ENCODE measurements at regions not wholly inside any gene's neighbourhood (a gene's known extent, or its start where the extent isn't known, plus 50 kb on each side); places are given as distances from the start of the nearest gene placed in this dataset.

- no peak for DNase-seq (ENCODE audit: low spot score)
Observed at GRCh38 chr2:9681427-9681817, 50.6 kb upstream of the YWHAQ start.

- no peak for DNase-seq (ENCODE audit: low spot score)
Observed at GRCh38 chr2:9685637-9686036, 54.8 kb upstream of the YWHAQ start.

DNA sequence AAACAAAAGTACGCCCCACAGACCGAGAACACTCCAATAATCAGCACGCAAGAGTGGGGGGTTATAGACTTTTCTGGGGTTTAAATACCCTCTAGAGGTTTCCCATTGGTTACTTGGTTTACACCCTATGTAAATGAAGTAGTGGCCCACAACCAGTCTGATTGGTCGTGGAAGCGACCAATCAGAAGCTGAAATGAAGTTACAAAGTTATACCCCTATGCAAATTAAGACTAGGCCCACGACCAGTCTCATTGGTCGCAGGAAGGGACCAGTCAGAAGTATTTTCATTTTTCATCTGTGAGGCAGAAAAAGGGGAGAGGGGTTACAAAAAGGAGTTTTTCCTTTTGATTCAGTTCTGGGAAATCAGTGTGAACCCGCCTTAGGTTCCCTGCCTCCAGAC, 55.3 kb upstream of the YWHAQ start:
- no peak for DNase-seq (ENCODE audit: low spot score)

DNA sequence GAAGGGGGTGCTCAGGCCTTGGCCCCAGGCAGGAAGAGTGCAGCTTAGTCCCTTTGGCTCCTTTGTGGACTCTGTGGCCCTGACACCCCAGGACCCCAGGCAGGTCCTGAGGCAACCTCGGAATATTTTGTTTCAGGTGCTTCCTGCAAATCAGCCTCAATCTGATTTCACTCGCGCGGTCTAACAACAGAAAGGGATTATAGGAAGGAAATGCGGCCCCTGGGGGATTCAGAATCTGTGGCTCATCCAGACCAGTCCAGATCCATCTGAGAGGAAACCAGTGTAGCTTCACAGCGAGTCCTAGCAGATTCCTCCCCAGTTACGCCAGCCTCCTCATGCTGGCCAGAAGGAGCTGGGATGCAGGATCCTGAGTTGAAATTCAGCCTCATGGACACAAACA, 59.5 kb upstream of the YWHAQ start:
- no peak for DNase-seq (ENCODE audit: low spot score)

- no peak for DNase-seq (ENCODE audit: low spot score)
Observed at GRCh38 chr2:9690716-9691498, 60.1 kb upstream of the YWHAQ start.

- no peak for DNase-seq (ENCODE audit: low spot score)
Observed at GRCh38 chr2:9692456-9693195, 61.8 kb upstream of the YWHAQ start.

DNA sequence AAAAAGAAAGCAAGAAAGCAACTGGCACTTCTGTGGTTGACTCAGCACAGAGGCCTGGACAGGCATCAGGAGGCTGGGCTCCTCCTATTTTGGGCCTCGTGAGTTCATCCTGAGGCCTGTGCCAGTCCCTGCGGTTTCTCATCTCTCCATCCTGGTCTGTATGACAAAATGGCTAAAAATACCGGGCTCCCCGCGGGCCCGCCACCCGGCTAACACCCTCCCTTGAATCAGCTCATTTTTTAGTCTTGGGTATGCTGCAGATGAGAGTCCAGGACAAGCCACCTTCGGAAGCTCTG, 62.3 kb upstream of the YWHAQ start:
- no peak for DNase-seq (ENCODE audit: low spot score)

- no peak for DNase-seq (ENCODE audit: low spot score)
Observed at GRCh38 chr2:9693646-9694045, 62.8 kb upstream of the YWHAQ start.

DNA sequence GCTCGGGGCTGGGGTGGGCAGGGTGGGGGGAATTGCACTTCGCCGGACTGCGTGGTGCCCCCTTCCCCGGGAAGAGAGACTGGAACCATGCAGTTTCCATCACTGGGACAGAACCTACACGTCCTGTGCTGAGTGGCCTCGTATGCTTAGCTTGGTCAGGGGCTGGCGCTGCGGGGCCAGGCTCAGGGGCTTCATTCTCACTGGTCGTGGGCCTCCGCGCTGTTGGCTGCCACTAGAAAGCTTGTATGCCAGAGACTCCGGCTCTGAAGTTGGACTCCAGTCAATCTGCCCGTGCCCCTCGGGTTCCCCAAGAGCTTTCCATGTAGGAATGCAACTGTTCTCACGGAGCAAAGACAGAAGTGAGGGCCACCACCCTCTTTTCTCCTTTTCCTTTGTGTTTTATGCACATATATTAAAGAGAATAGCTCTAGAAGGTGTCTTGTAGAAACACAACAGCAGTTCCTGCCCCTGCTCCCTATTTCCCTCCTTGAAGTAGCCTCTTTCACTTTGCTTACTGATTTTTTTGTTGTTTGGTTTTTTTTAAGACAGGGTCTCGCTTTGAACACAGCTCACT, 64.0 kb upstream of the YWHAQ start:
- no peak for DNase-seq (ENCODE audit: low spot score)

- no peak for DNase-seq (ENCODE audit: low spot score)
Observed at GRCh38 chr2:9695941-9696340, 65.1 kb upstream of the YWHAQ start.

DNA sequence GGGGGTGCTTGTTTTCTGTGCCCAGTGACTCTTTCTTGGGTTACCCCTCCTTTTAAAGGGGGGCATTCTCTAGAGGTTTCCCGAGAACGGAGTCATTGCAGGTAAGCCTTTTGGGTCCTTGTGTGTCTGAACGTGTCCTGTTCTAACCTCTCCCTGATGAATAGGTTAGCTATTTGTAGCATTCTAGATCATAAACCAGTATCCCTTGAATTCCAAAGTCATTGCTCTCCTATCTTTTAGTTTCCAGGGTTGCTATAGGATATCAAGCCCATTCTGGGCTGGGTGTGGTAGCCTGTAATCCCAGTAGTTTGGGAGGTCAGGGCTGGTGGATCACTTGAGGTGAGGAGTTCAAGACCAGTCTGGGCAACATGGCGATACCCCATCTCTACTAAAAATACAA, 65.9 kb upstream of the YWHAQ start:
- DNase-seq (ENCODE audit: low spot score) = no peak

GRCh38 chr2:9697909-9698308, 67.1 kb upstream of the YWHAQ start:
- no peak for DNase-seq (ENCODE audit: low spot score)

DNA sequence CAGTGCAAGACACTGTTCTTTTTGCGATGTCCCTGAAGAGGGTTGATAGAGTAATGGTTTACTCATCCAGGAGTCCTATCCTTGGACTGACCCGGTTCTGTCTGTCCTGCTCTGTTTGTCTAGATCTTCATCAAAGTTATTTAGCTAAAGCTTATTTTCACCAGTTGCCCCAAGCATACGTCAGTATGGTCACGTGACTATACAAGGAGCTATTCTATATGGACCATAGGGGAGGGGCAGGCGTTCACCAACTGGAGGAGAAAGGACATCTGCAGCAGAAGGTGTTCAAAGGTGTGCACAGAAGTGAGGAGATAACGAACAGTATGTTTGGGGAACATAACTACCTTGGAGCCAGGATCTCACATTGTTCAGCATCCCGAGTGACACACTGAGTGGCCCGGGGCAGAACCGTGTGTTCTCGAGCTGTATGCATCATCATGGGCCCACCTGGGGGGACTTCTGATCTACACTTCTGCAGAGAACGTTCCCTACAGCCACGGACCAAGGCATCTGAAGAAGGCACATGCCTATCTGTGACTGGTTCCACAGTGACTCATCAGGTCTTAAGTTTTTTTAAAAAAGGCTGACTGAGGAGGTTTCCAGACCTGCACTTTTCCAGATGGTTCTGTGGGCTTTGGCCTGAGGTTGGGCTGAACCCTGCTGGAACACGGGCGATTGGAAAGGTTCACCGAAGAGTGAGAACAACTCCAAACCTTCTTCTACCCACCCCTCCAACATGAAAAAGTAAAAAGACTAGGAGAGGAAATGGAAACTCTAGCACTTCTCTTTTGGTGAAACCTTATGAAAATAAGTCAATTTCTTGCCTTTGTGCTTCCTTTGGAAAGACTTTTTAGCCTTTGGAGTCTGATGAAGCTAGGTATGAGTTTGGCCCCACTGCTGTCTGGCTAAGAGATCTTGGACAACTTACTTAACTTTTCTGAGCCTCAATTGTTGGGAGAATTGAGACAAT, 68.6 kb upstream of the YWHAQ start:
- DNase-seq (ENCODE audit: low spot score) = no peak

DNA sequence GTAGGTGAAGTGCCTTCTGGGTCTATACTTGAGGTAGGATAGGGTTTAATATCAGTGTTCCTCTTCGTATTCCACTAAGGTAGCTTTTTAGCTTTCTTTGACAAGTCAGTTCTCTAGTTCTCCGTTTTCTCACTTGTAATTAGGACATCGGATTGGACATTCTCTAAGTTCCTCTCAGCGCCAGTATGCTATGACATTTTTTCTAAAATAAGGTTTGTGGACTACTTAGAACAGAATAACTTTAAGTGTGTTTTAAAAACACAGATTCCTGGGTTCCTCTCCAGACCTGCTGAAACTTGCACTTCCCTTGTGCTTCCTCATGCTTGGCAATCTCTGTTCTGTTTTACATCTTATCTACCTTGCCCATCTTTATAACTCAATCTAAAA, 69.3 kb upstream of the YWHAQ start:
- DNase-seq (ENCODE audit: low spot score) = no peak

DNA sequence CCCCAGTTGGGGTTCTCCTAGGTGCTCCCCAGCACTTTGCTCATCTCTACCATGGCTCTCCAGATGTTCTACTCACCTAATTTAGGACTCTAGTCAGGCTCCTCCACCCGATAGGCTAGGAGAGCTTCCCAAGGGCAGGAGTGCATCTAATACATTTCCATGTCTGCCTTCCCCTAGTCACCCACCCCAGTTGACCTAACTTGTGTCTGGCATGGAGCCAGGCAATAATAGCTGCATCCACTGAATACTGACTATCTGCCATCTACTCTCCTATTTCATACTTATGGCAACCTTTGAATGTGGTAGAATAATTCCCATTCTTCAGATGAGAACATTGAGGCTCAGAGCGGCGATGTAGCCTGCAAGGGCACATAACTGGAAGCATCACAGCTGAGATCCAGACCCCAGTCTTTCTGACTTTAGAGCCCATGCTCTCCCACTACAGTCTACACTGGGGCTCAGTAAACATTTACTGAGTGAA, 71.8 kb upstream of the YWHAQ start:
- no peak for DNase-seq (ENCODE audit: low spot score)

GRCh38 chr2:9703085-9703678, 72.4 kb upstream of the YWHAQ start:
- DNase-seq (ENCODE audit: low spot score) = no peak

GRCh38 chr2:9703701-9704221, 73.0 kb upstream of the YWHAQ start:
- no peak for DNase-seq (ENCODE audit: low spot score)

DNA sequence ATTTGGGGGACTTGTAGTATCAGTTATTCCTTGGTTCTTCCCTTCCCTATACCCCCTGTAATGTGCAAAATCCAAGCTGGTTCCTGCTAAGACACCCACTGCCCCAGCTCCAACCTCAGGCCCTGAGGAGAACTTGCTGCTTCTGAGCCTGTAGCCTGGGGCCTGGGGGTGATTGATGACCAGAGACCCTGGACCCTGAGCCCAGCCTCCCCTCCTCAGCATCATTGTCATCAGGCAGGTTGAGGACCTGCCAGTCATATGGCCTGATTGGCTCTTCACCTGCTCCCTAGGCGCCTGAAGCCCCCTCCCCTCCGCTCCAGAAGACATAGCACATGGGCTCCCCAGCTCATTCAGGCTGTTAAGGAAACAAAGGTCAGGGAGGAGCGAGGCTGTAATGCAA, 73.8 kb upstream of the YWHAQ start:
- no peak for DNase-seq (ENCODE audit: low spot score)

- no peak for DNase-seq (ENCODE audit: low spot score)
Observed at GRCh38 chr2:9705196-9705595, 74.4 kb upstream of the YWHAQ start.

- DNase-seq (ENCODE audit: low spot score) = no peak
Observed at GRCh38 chr2:9707008-9707407, 76.2 kb upstream of the YWHAQ start.

- no peak for DNase-seq (ENCODE audit: low spot score)
Observed at GRCh38 chr2:9707611-9708160, 76.9 kb upstream of the YWHAQ start.

Data from pons (tissue), 1 donor.